Spleen (tissue), 11 donors: ENCODE measurements at regions not wholly inside any gene's neighbourhood (a gene's known extent, or its start where the extent isn't known, plus 50 kb on each side); places are given as distances from the start of the nearest gene placed in this dataset.

Experiments used
- DNase-seq: peaks from one replicate; pipeline ENCODE4 v3.0.0-alpha.2; 2020
- H3K27ac ChIP-seq, 8 donors: fragments of 200-600 bp; sonication (generic) in 7 of 8; 1 replicate in 4 of 8; 2 replicates in 4 of 8; pipeline versions ENCODE4 v1.5.0 to v1.8.0; 2016 to 2021; ENCODE audit warnings: inconsistent platforms in 4 of 8, mild to moderate bottlenecking in 4 of 8, moderate library complexity in 1 of 8
- H3K27me3 ChIP-seq, 7 donors: fragments of 200-600 bp; sonication (generic) in 6 of 7; replicated peaks in 1 of 7; 1 replicate in 4 of 7; 2 replicates in 3 of 7; pipeline versions ENCODE4 v1.5.0 to v1.8.0; 2016 to 2021; ENCODE audit warnings: inconsistent platforms in 3 of 7, mild to moderate bottlenecking in 1 of 7
- H3K36me3 ChIP-seq, 6 donors: fragments of 200-600 bp; sonication (generic) in 5 of 6; 1 replicate in 4 of 6; 2 replicates in 2 of 6; pipeline versions ENCODE4 v1.5.0 to v1.8.0; 2016 to 2021; ENCODE audit warnings: inconsistent platforms in 2 of 6
- H3K4me1 ChIP-seq, 6 donors: fragments of 200-600 bp; sonication (generic) in 5 of 6; 1 replicate in 3 of 6; 2 replicates in 3 of 6; pipeline versions ENCODE4 v1.5.0 to v1.8.0; 2016 to 2021; ENCODE audit warnings: inconsistent platforms in 3 of 6
- H3K4me3 ChIP-seq, 8 donors: fragments of 200-600 bp; sonication (generic) in 7 of 8; 1 replicate in 4 of 8; 2 replicates in 4 of 8; pipeline versions ENCODE4 v1.5.0 to v1.8.0; 2016 to 2021; ENCODE audit warnings: inconsistent platforms in 4 of 8, mild to moderate bottlenecking in 4 of 8, moderate library complexity in 2 of 8
- H3K9me3 ChIP-seq, 8 donors: fragments of 200-600 bp; sonication (generic) in 7 of 8; 1 replicate in 4 of 8; 2 replicates in 4 of 8; pipeline versions ENCODE4 v1.5.0 to v1.8.0; 2016 to 2021; ENCODE audit warnings: inconsistent platforms in 4 of 8
- CTCF ChIP-seq, 11 experiments: fragments of 200-600 bp in 7 of 11; fragments of 450-650 bp in 4 of 11; sonication (generic) in 4 of 11; IDR thresholded peaks in 8 of 11; conservative IDR thresholded peaks in 3 of 11; 1 replicate in 7 of 11; 2 replicates in 4 of 11; pipeline versions ENCODE4 v1.4.0 to v1.8.0; 2016 to 2021; ENCODE audit warnings: antibody characterized with exemption in 11 of 11, inconsistent platforms in 4 of 11, mild to moderate bottlenecking in 1 of 11
- POLR2A ChIP-seq, 3 donors: fragments of 450-650 bp; IDR thresholded peaks; one replicate each; pipeline ENCODE4 v1.5.1; 2017; ENCODE audit warnings: antibody characterized with exemption in 3 of 3, mild to moderate bottlenecking in 1 of 3
- POLR2AphosphoS5 ChIP-seq, 3 donors: sonication (generic); formaldehyde crosslinking; IDR thresholded peaks; one replicate each; pipeline ENCODE4 v1.5.1; 2017; ENCODE audit warnings: antibody characterized with exemption in 3 of 3
- WGBS, 5 donors: extraction: QIAGEN DNeasy Blood & Tissue Kit in 3 of 5; methylation state at CpG; one replicate each; pipeline versions ENCODE4 v1.1.5 to v1.1.7; 2013 to 2018; 5-methylcytosine and 5-hydroxymethylcytosine counted together
- intact Hi-C: fragments of 100-400 bp; cut with DNase I; formaldehyde crosslinking; loops from one replicate; pipeline ENCODE4 v1.15.0; 2023; ENCODE audit warnings: low total_unique reads
- donor health status: healthy with polysubstance abuse.
- donor health status: DM: no; HTN: no; CAD: no; lungs with moderate emphysema.
- donor health status: DM: no; HTN: no; CAD: no.
- donor health status: Bipolar disorder and iron deficiency.
- donor health status: healthy.
- donor health status: DM: no; HTN: no; CAD: no.
- donor health status: DM: yes; HTN: yes; CAD: no.

DNA sequence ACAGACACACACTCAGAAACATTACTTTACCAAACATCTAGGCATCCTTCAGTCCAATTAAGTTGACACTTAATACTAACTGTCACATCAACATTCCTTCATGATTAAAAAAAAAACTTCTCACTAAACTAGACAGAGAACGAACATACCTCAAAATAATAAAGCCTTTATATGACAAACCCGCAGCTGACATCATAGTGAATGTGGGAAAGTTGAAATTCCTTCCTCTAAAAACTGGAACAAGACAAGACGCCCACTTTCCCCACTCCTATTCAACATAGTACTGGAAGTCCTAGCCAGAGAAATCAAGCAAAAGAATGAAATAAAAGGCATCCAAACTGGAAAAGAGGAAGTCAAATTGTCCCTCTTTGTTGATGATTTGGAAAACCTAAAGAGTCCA lies 96.9 kb upstream of the PPP1R9A start:
- no peak for DNase-seq
- 76 to 89% (median 81%) methylated on average over 3 of the region's 3 CpGs for WGBS, 5 donors
- TF ChIP-seq POLR2A (IDR thresholded peaks at IDR 0.05) = no peak
- TF ChIP-seq CTCF (IDR thresholded peaks at IDR 0.05 in 8 of 11, conservative IDR thresholded peaks at IDR 0.05 in 3 of 11) = no peak
- no peak for TF ChIP-seq POLR2AphosphoS5 (IDR thresholded peaks at IDR 0.05)
- Histone ChIP-seq H3K4me1 (no peaks in the 10 kb centered on the region), H3K36me3 (no peaks in the 10 kb centered on the region), H3K9me3 (peaks cover 0 to 9% (median under 1%) of the 10 kb centered on the region in 8 donors), H3K27ac (no peak overlapping the region), H3K4me3 (no peak overlapping the region), H3K27me3 (no peaks in the 10 kb centered on the region)
- intact Hi-C loops = no loop called here

GRCh38 chr7:94813917-94814316 lies 93.5 kb upstream of the PPP1R9A start:
- intact Hi-C loops = no loop called here
- DNase-seq = no peak
- 73 to 96% (median 84%) methylated on average over 3 of the region's 3 CpGs for WGBS, 5 donors
- Histone ChIP-seq H3K4me1 (no peaks in the 10 kb centered on the region), H3K4me3 (no peak overlapping the region), H3K9me3 (peaks cover 0 to 38% (median 34%) of the 10 kb centered on the region in 8 donors), H3K27me3 (no peaks in the 10 kb centered on the region), H3K27ac (no peak overlapping the region), H3K36me3 (no peaks in the 10 kb centered on the region)
- no peak for TF ChIP-seq POLR2AphosphoS5 (IDR thresholded peaks at IDR 0.05)
- TF ChIP-seq POLR2A (IDR thresholded peaks at IDR 0.05) = no peak
- no peak for TF ChIP-seq CTCF (IDR thresholded peaks at IDR 0.05 in 8 of 11, conservative IDR thresholded peaks at IDR 0.05 in 3 of 11)

DNA sequence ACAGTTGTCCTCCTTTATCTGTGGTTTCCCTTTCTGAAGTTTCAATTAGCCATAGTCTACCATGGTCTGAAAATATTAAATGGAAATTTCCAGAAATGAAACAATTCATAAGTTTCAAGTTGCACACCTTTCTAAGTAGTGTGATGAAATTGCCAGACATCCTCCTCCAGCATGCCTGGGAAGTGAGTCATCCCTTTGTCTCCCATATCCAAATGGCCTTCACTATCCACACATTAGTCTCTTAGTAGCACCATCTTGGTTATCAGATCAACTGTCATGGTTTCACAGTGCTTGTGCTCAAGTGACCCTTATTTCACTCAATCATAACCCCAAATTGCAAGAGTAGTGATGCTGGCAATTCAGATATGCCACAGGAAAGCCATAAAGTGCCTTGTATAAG lies 83.4 kb upstream of the PPP1R9A start:
- intact Hi-C loops = no loop called here
- Histone ChIP-seq H3K27ac (no peak overlapping the region), H3K36me3 (no peaks in the 10 kb centered on the region), H3K27me3 (no peaks in the 10 kb centered on the region), H3K4me1 (no peaks in the 10 kb centered on the region), H3K4me3 (no peak overlapping the region), H3K9me3 (peaks cover 0 to 21% (median 8%) of the 10 kb centered on the region in 8 donors)
- no peak for DNase-seq
- no peak for TF ChIP-seq CTCF (IDR thresholded peaks at IDR 0.05 in 8 of 11, conservative IDR thresholded peaks at IDR 0.05 in 3 of 11)
- TF ChIP-seq POLR2AphosphoS5 (IDR thresholded peaks at IDR 0.05) = no peak
- TF ChIP-seq POLR2A (IDR thresholded peaks at IDR 0.05) = no peak

DNA sequence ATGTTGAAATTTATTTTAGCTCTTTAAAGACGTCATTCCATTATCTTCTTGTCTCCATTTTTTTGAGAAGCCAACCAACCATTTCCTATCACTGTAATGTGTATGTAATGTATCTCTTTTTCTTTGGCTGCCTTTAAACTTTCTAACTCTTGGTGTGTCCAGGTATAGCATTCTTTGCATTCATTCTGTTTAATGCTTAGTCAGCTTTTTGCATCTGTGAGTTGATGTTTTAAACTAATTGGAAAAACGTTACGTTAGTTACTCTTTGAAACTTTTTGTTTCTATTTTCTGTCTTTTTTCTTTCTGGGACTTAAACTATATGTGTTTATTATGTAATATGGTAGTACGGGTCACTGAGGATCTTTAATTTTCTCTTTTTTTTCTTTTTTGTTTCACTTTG lies 77.4 kb upstream of the PPP1R9A start:
- 91 to 96% (median 93%) methylated on average over 4 of the region's 4 CpGs for WGBS, 5 donors
- Histone ChIP-seq H3K36me3 (no peaks in the 10 kb centered on the region), H3K4me3 (no peak overlapping the region), H3K27me3 (no peaks in the 10 kb centered on the region), H3K27ac (no peak overlapping the region), H3K4me1 (no peaks in the 10 kb centered on the region), H3K9me3 (peaks cover 0 to 39% (median 3%) of the 10 kb centered on the region in 8 donors)
- no peak for TF ChIP-seq CTCF (IDR thresholded peaks at IDR 0.05 in 8 of 11, conservative IDR thresholded peaks at IDR 0.05 in 3 of 11)
- TF ChIP-seq POLR2AphosphoS5 (IDR thresholded peaks at IDR 0.05) = no peak
- TF ChIP-seq POLR2A (IDR thresholded peaks at IDR 0.05) = no peak
- DNase-seq = no peak
- intact Hi-C loops = no loop called here
